ENCODE measurements at regions not wholly inside any gene's neighbourhood (a gene's known extent, or its start where the extent isn't known, plus 50 kb on each side); places are given as distances from the start of the nearest gene placed in this dataset.

- TF ChIP-seq GATA2 (IDR thresholded peaks at IDR 0.05; ENCODE audit: low read depth, low read length) (no peak), GATA3 (IDR thresholded peaks at IDR 0.05; ENCODE audit: low read depth, low read length) (no peak)
Observed at GRCh38 chrX:36844857-36845256, 163.3 kb upstream of the FAM47C start.

GRCh38 chrX:36847496-36847895 is 160.7 kb upstream of the FAM47C start:
- TF ChIP-seq GATA3 (IDR thresholded peaks at IDR 0.05; ENCODE audit: low read depth, low read length) (no peak), GATA2 (IDR thresholded peaks at IDR 0.05; ENCODE audit: low read depth, low read length) (no peak)

- TF ChIP-seq GATA3 (IDR thresholded peaks at IDR 0.05; ENCODE audit: low read depth, low read length) (no peak), GATA2 (IDR thresholded peaks at IDR 0.05; ENCODE audit: low read depth, low read length) (no peak)
Observed at GRCh38 chrX:36849407-36849806, 158.8 kb upstream of the FAM47C start.

- TF ChIP-seq GATA2 (IDR thresholded peaks at IDR 0.05; ENCODE audit: low read depth, low read length): no peak
- no peak for TF ChIP-seq GATA3 (IDR thresholded peaks at IDR 0.05; ENCODE audit: low read depth, low read length)
Observed at GRCh38 chrX:36856849-36857248, 151.3 kb upstream of the FAM47C start.

GRCh38 chrX:36859231-36859630 is 148.9 kb upstream of the FAM47C start:
- TF ChIP-seq GATA2 (IDR thresholded peaks at IDR 0.05; ENCODE audit: low read depth, low read length) (no peak), GATA3 (IDR thresholded peaks at IDR 0.05; ENCODE audit: low read depth, low read length) (no peak)

- TF ChIP-seq GATA3 (IDR thresholded peaks at IDR 0.05; ENCODE audit: low read depth, low read length) (no peak), GATA2 (IDR thresholded peaks at IDR 0.05; ENCODE audit: low read depth, low read length) (no peak)
Observed at GRCh38 chrX:36861601-36862000, 146.6 kb upstream of the FAM47C start.

DNA sequence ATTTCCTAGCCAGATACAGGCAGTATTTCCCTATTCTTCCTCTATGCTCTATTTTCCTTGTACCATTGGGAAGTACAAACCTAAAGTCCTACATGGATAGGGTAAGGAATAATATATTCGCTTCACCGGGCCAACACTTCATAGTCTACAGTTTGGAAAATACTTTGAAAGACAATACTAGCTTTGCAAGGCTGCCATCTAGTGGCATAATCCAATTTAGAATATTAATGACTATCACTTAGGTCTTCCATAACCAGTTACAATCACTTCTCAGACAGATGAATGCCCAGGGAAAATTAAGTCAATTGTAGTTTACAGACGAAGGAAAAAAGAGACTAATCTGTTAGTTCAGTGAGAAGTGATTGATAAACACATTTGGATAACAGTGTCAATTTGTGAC is 141.0 kb upstream of the FAM47C start:
- TF ChIP-seq GATA3 (IDR thresholded peaks at IDR 0.05; ENCODE audit: low read depth, low read length): no peak
- no peak for TF ChIP-seq GATA2 (IDR thresholded peaks at IDR 0.05; ENCODE audit: low read depth, low read length)

- TF ChIP-seq GATA3 (IDR thresholded peaks at IDR 0.05; ENCODE audit: low read depth, low read length) (no peak), GATA2 (IDR thresholded peaks at IDR 0.05; ENCODE audit: low read depth, low read length) (no peak)
Observed at GRCh38 chrX:36868592-36868991, 139.6 kb upstream of the FAM47C start.

- no peak for TF ChIP-seq GATA2 (IDR thresholded peaks at IDR 0.05; ENCODE audit: low read depth, low read length)
- no peak for TF ChIP-seq GATA3 (IDR thresholded peaks at IDR 0.05; ENCODE audit: low read depth, low read length)
Observed at GRCh38 chrX:36869457-36869856, 138.7 kb upstream of the FAM47C start.

- TF ChIP-seq GATA3 (IDR thresholded peaks at IDR 0.05; ENCODE audit: low read depth, low read length) (no peak), GATA2 (IDR thresholded peaks at IDR 0.05; ENCODE audit: low read depth, low read length) (no peak)
Observed at GRCh38 chrX:36897690-36898089, 110.5 kb upstream of the FAM47C start.

- TF ChIP-seq GATA2 (IDR thresholded peaks at IDR 0.05; ENCODE audit: low read depth, low read length) (no peak), GATA3 (IDR thresholded peaks at IDR 0.05; ENCODE audit: low read depth, low read length) (no peak)
Observed at GRCh38 chrX:36898301-36898700, 109.9 kb upstream of the FAM47C start.

GRCh38 chrX:36908801-36909675 is 99.1 kb upstream of the FAM47C start:
- TF ChIP-seq GATA2 (IDR thresholded peaks at IDR 0.05; ENCODE audit: low read depth, low read length): no peak
- no peak for TF ChIP-seq GATA3 (IDR thresholded peaks at IDR 0.05; ENCODE audit: low read depth, low read length)

GRCh38 chrX:36909676-36910030 is 98.5 kb upstream of the FAM47C start:
- no peak for TF ChIP-seq GATA3 (IDR thresholded peaks at IDR 0.05; ENCODE audit: low read depth, low read length)
- TF ChIP-seq GATA2 (IDR thresholded peaks at IDR 0.05; ENCODE audit: low read depth, low read length): no peak

GRCh38 chrX:36913551-36913950 is 94.6 kb upstream of the FAM47C start:
- no peak for TF ChIP-seq GATA3 (IDR thresholded peaks at IDR 0.05; ENCODE audit: low read depth, low read length)
- no peak for TF ChIP-seq GATA2 (IDR thresholded peaks at IDR 0.05; ENCODE audit: low read depth, low read length)

DNA sequence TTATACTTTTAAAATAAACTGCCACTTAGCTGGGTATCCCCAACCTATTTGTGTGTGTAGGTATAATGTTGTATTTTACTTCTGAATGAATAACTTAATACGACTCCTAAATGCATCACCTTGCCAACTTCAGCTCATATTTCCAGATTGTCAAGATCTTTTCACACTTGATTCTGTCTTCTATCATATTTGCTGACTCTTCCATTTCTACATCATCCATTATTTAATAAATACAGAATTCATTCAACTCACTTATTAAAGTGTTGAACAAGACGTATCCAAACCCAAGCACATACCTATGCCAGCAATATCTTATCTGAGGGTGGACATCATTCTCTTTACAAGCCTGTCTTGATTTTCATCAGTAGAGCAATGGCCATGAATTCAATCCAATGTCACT is 91.2 kb upstream of the FAM47C start:
- no peak for TF ChIP-seq GATA2 (IDR thresholded peaks at IDR 0.05; ENCODE audit: low read depth, low read length)
- no peak for TF ChIP-seq GATA3 (IDR thresholded peaks at IDR 0.05; ENCODE audit: low read depth, low read length)

All from SH-SY5Y (cell line).